ENCODE measurements at regions not wholly inside any gene's neighbourhood (a gene's known extent, or its start where the extent isn't known, plus 50 kb on each side); places are given as distances from the start of the nearest gene placed in this dataset.

DNA sequence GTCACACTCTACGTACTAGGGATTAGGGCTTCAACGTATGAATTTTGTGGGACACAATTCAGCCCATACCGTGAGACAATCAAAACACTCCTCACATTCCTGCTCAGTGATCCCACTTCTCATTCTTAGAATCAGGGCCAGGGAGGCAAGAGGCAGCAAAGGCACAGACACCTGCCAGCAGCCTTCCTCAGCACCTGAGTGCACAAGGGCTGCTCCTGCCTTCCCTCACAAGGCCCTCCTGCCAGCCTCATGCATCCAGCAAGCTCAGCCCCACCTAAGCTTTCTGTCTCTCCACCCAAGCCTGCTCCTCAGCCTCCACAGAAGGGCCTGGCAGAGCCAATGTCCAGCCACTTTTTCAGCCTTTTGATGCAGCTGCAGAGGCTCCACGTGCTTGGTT, 141.6 kb downstream of the SP3 start (continued):
- no peak for TF ChIP-seq ATOH8 (CRISPR knock-in tag; IDR thresholded peaks at IDR 0.05; ENCODE audit: low read depth)

DNA sequence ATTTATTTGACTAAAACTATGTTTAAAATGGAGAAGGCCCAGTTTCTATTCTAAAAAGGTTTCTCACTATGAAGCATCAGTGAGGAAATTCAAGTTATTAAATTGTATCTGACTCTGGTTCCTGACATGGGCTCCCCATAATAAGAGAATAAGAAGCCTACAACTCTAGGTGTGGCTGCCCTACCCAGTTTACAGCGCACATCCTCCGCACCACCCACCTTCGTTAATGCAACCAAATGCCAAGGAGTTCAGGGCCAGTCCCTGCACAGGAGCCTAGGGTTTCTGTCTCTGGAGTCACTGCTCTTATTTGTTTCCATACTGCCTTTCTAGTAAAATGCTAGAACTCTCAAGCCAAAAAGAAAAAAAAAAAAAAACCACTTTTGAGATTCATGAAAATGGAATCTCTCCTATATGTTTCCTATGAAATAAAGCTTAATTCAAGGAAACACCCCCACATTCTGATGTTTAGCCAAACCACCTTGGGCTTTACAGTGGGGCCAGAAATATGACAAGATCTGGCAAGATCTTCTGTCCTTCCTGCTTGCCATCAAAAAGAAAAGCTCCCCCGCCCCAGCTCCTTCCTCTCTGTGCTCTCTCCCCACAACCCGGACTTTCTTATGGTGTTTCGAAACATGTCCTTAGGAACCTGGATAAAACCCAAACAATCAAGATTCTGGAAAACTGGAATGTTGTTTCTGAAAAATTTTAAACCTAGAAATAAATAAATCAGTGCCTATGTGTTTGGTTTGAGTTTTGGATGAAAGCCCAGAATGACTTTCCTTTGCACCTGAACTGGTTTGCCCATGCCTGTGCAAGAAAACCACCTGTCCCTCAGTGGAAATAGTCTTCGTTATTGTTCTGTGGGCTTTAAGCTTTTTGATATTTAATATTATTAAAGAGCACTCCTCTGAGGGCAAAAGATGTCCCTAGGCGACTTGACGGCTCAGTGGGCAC, 136.7 kb downstream of the SP3 start:
- Histone ChIP-seq H3K27ac (no peak overlapping the region), H3K4me2 (no peak overlapping the region), H3K4me1 (no peaks in the 10 kb centered on the region), H3K4me3 (no peak overlapping the region), H3K9me3 (no peaks in the 10 kb centered on the region)
- CTCF ChIA-PET, result interaction anchor here (0.5 to 0.6 kb wide), 2 partner anchors 288 to 714 kb away, joined by 3 to 4 read pairs; no protein-coding TSS in a partner anchor
- 71% methylated on average over 9 of the region's 9 CpGs for WGBS (ENCODE audit: missing lambda C conversion rate)
- FAIRE-seq, result no peak
- TF ChIP-seq, protein P1, sequence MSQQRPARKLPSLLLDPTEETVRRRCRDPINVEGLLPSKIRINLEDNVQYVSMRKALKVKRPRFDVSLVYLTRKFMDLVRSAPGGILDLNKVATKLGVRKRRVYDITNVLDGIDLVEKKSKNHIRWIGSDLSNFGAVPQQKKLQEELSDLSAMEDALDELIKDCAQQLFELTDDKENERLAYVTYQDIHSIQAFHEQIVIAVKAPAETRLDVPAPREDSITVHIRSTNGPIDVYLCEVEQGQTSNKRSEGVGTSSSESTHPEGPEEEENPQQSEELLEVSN (IDR thresholded peaks at IDR 0.05; ENCODE audit: borderline replicate concordance, low read depth), result no peak
- TF ChIP-seq TP53 (CRISPR knock-in tag; IDR thresholded peaks at IDR 0.05) (no peak), ZSCAN20 (CRISPR knock-in tag; IDR thresholded peaks at IDR 0.05) (no peak), HES2 (IDR thresholded peaks at IDR 0.05) (no peak), SREBF2 (IDR thresholded peaks at IDR 0.05) (no peak), JUN (IDR thresholded peaks at IDR 0.05) (no peak), RCOR1 (IDR thresholded peaks at IDR 0.05; ENCODE audit: low read depth, low read length) (no peak), NFE2L2 (conservative IDR thresholded peaks at IDR 0.05; ENCODE audit: low read length) (no peak), NPAS2 (CRISPR knock-in tag; IDR thresholded peaks at IDR 0.05; ENCODE audit: borderline replicate concordance) (no peak), HEYL (CRISPR knock-in tag; IDR thresholded peaks at IDR 0.05) (no peak), FOSB (CRISPR knock-in tag; IDR thresholded peaks at IDR 0.05) (no peak), KDM1A (IDR thresholded peaks at IDR 0.05; ENCODE audit: low read depth) (no peak), MAZ (IDR thresholded peaks at IDR 0.05; ENCODE audit: borderline replicate concordance, low read depth, low read length) (no peak), CHD4 (IDR thresholded peaks at IDR 0.05; ENCODE audit: borderline replicate concordance) (no peak)
- TF ChIP-seq, protein P2, sequence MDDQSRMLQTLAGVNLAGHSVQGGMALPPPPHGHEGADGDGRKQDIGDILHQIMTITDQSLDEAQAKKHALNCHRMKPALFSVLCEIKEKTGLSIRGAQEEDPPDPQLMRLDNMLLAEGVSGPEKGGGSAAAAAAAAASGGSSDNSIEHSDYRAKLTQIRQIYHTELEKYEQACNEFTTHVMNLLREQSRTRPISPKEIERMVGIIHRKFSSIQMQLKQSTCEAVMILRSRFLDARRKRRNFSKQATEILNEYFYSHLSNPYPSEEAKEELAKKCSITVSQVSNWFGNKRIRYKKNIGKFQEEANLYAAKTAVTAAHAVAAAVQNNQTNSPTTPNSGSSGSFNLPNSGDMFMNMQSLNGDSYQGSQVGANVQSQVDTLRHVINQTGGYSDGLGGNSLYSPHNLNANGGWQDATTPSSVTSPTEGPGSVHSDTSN (IDR thresholded peaks at IDR 0.05), result no peak
- DNase-seq (ENCODE audit: low read depth in 1 of 2, low spot score in 1 of 2), result no peak
- POLR2A ChIA-PET, result no interaction called here
- no peak for ATAC-seq

DNA sequence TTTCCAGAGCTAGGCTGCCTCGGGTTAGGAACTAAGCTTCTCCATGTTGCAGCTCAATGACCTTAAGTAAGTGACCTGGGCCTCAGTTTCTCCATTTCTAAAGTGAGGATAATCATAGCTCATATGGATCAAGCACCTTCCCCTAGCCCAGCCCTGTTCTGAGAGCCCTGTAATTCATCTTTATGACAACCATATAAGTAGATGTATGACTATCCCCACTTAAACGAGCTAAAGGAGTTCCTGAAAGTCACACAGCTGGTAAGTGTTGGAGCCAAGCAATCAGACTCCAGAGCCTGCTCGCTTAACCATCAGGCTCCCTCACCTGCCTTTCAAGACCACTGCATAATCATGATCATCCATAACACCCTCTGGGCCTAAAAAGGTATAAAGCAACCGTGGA, 135.4 kb downstream of the SP3 start:
- no peak for FAIRE-seq
- CTCF ChIA-PET, result interaction anchor here (0.5 to 0.6 kb wide), 2 partner anchors 28 to 294 kb away, joined by 3 to 4 read pairs; no protein-coding TSS in a partner anchor

More for the DNA sequence above, 135.4 kb downstream of the SP3 start:
- TF ChIP-seq ELK1 (IDR thresholded peaks at IDR 0.05; ENCODE audit: low read depth, low read length) (no peak), TFCP2L1 (CRISPR knock-in tag; IDR thresholded peaks at IDR 0.05) (no peak), MYC (IDR thresholded peaks at IDR 0.05; ENCODE audit: borderline replicate concordance, low read length) (no peak), KDM1A (IDR thresholded peaks at IDR 0.05; ENCODE audit: low read depth) (no peak), GATA3 (IDR thresholded peaks at IDR 0.05; ENCODE audit: borderline replicate concordance) (no peak), CBX2 (IDR thresholded peaks at IDR 0.05; ENCODE audit: borderline replicate concordance, low read depth) (no peak), ZC3H11A (IDR thresholded peaks at IDR 0.05) (no peak), ZNF302 (CRISPR knock-in tag; IDR thresholded peaks at IDR 0.05) (no peak)
- POLR2A ChIA-PET, result no interaction called here
- DNase-seq (ENCODE audit: low read depth in 1 of 2, low spot score in 1 of 2) (no peak), ATAC-seq (no peak)
- 43% methylated on average over 4 of the region's 4 CpGs for WGBS (ENCODE audit: missing lambda C conversion rate)
- Histone ChIP-seq H3K4me1 (no peaks in the 10 kb centered on the region), H3K4me2 (no peak overlapping the region), H3K4me3 (no peak overlapping the region), H3K27ac (no peak overlapping the region), H3K9me3 (no peaks in the 10 kb centered on the region)

All from A549 (cell line).